ENCODE measurements at regions not wholly inside any gene's neighbourhood (a gene's known extent, or its start where the extent isn't known, plus 50 kb on each side); places are given as distances from the start of the nearest gene placed in this dataset.

- Histone ChIP-seq H3K56ac (replicated peaks; ENCODE audit: insufficient read length, low read depth, low read length) (no peak overlapping the region), H3K27me3 (replicated peaks in 1 of 4; ENCODE audit: control insufficient read depth in 3 of 4, extremely low read depth in 1 of 4, insufficient read depth in 3 of 4, low read length in 3 of 4) (no peaks in the 10 kb centered on the region), H3K4me2 (ENCODE audit: insufficient read depth in 1 of 2, low read depth in 2 of 2, low read length in 2 of 2) (no peak overlapping the region), H3K9me3 (ENCODE audit: insufficient read depth in 2 of 2, low read depth in 1 of 2, low read length in 1 of 2) (no peaks in the 10 kb centered on the region), H3K14ac (ENCODE audit: insufficient read length) (no peak overlapping the region), H2BK20ac (ENCODE audit: low read length) (no peak overlapping the region), H3K18ac (ENCODE audit: extremely low read depth, low read length) (no peak overlapping the region), H3K79me2 (ENCODE audit: control insufficient read depth in 1 of 2, insufficient read depth in 2 of 2, low read length in 2 of 2) (no peaks in the 10 kb centered on the region), H4K8ac (ENCODE audit: extremely low read depth, insufficient read depth, low read length) (no peak overlapping the region), H3K9ac (replicated peaks in 1 of 4; ENCODE audit: extremely low read depth in 1 of 4, low read depth in 3 of 4, low read length in 3 of 4) (no peak overlapping the region), H4K91ac (replicated peaks; ENCODE audit: insufficient read length, low read length) (no peak overlapping the region), H2AFZ (ENCODE audit: low read length) (no peak overlapping the region), H3K23me2 (ENCODE audit: low read depth, low read length) (no peaks in the 10 kb centered on the region), H2BK12ac (ENCODE audit: low read depth, low read length) (no peak overlapping the region), H3K4me3 (ENCODE audit: extremely low read depth in 1 of 4, insufficient read depth in 2 of 4, low read depth in 3 of 4, low read length in 4 of 4) (no peak overlapping the region), H2BK120ac (replicated peaks; ENCODE audit: low read depth, low read length) (no peak overlapping the region), H3K27ac (ENCODE audit: low read depth, low read length) (no peak overlapping the region), H4K20me1 (replicated peaks in 1 of 2; ENCODE audit: control insufficient read depth in 1 of 2, insufficient read depth in 2 of 2, low read length in 2 of 2) (no peaks in the 10 kb centered on the region), H3K23ac (ENCODE audit: insufficient read length) (no peak overlapping the region), H3K36me3 (ENCODE audit: control insufficient read depth in 2 of 4, insufficient read depth in 4 of 4, low read length in 3 of 4) (no peaks in the 10 kb centered on the region), H2BK5ac (ENCODE audit: low read depth, low read length) (no peak overlapping the region), H4K5ac (ENCODE audit: insufficient read length, low read depth, low read length) (no peak overlapping the region), H2AK5ac (ENCODE audit: low read depth, low read length) (no peak overlapping the region), H3K4ac (replicated peaks; ENCODE audit: insufficient read length, low read depth, low read length) (no peak overlapping the region), H3K4me1 (replicated peaks in 1 of 4; ENCODE audit: control insufficient read depth in 3 of 4, insufficient read depth in 4 of 4, low read length in 3 of 4) (peaks cover 0 to 14% (median 9%) of the 10 kb centered on the region in 4 experiments; a peak in 5 of 7 replicates), H3K79me1 (ENCODE audit: low read depth, low read length) (no peaks in the 10 kb centered on the region), H2BK15ac (ENCODE audit: low read length) (no peak overlapping the region)
- ChIA-PET CTCF (ENCODE audit: partially characterized antibody) (interaction anchor here (2.2 kb wide), 1 partner anchor 213 kb away, joined by 9 read pairs; no protein-coding TSS in a partner anchor), POLR2A (ENCODE audit: partially characterized antibody) (no interaction called here)
- WGBS, 2 experiments (ENCODE audit: extremely low coverage in 1 of 2, insufficient coverage in 1 of 2, insufficient read length in 1 of 2, insufficient replicate concordance in 2 of 2, low coverage in 1 of 2, low lambda C conversion rate in 2 of 2, missing lambda C conversion rate in 1 of 2) = 97% methylated on average over 2 of the region's 2 CpGs; no CpG with 5 or more reads in 1 of the 2 experiments
- DNase-seq (ENCODE audit: low read depth in 1 of 2, low spot score in 2 of 2) = no peak
- no peak for TF ChIP-seq BRCA1 (IDR thresholded peaks at IDR 0.05; ENCODE audit: low read depth, low read length)
- no peak for TF ChIP-seq CHD1 (IDR thresholded peaks at IDR 0.05; ENCODE audit: low read depth, low read length)
- TF ChIP-seq TEAD4 (IDR thresholded peaks at IDR 0.05; ENCODE audit: low read depth, low read length) = no peak
- no peak for TF ChIP-seq ASH2L (IDR thresholded peaks at IDR 0.05; ENCODE audit: low read length)
- TF ChIP-seq, protein P1, sequence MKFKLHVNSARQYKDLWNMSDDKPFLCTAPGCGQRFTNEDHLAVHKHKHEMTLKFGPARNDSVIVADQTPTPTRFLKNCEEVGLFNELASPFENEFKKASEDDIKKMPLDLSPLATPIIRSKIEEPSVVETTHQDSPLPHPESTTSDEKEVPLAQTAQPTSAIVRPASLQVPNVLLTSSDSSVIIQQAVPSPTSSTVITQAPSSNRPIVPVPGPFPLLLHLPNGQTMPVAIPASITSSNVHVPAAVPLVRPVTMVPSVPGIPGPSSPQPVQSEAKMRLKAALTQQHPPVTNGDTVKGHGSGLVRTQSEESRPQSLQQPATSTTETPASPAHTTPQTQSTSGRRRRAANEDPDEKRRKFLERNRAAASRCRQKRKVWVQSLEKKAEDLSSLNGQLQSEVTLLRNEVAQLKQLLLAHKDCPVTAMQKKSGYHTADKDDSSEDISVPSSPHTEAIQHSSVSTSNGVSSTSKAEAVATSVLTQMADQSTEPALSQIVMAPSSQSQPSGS (IDR thresholded peaks at IDR 0.05; ENCODE audit: low read length) = no peak
- no peak for FAIRE-seq
Measured at GRCh38 chr2:172249334-172249733, 146.6 kb upstream of the DLX2 start.
